Endothelial cell of hepatic sinusoid (primary cell): ENCODE measurements at regions not wholly inside any gene's neighbourhood (a gene's known extent, or its start where the extent isn't known, plus 50 kb on each side); places are given as distances from the start of the nearest gene placed in this dataset.

Source experiments
- in situ Hi-C: cut with HindIII; loops from 2 replicates; pipeline ENCODE4 v1.10.0; 2017; ENCODE audit warnings: low sequenced_read_pairs

DNA sequence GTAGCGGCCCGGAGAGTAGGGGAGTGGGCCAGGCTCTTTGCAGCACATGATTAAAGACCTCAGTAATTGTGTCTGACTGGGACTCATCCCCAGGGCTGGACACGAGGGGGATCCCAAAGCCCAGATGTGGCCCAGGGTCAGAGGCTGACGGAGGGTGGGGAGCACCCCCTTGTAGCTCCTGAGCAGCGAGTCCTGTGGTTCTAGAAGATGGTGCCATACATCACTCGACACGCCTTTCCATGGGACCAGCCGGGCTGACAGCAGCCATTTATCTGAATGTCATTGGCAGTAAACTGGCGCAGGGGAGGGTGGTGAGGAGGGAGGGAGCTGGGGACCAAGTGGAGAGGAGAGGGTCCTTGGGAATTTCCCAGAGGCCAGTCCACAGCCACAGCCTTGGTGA is 65.1 kb upstream of the FAM222A start:
- in situ Hi-C loops = no loop called here

DNA sequence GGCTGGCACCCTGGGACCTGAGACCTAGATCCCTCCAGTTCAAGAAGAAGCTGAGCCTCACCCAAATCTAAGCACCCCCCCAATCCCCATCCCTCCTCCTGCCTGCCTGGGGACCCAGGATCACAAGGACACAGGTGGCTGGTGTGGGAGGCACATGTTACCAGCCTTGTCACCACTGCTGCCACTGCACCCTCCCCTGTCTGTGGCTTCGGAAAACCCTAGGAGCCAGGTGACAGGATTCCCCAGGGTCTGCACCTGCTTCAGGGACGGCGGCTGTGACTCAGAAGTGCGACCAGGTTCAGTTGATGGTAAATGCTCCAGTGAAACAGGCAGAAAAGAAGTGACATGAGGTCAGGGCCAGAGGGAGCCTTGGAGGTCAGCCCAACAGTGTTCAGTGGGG is 62.8 kb upstream of the FAM222A start:
- in situ Hi-C loops = no loop called here

DNA sequence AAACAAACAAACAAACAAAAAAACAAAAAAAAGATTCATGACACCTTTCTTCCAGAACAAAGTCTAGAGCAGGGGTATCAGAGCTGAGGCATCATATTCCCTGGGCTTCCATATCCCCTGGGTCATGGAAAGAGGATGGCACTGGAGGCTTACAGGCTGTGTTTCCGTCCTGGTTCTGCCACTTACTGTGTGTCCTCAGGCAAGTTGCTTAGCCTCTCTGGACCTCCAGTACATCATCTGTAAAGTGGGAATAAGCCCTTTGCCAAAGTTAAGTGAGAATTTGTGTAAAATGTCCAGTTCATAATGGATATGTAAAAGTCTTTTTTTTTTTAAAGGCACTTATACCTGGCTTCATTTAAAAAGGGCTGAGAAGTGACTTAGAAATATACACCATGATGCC is 62.0 kb upstream of the FAM222A start:
- in situ Hi-C loops = no loop called here

DNA sequence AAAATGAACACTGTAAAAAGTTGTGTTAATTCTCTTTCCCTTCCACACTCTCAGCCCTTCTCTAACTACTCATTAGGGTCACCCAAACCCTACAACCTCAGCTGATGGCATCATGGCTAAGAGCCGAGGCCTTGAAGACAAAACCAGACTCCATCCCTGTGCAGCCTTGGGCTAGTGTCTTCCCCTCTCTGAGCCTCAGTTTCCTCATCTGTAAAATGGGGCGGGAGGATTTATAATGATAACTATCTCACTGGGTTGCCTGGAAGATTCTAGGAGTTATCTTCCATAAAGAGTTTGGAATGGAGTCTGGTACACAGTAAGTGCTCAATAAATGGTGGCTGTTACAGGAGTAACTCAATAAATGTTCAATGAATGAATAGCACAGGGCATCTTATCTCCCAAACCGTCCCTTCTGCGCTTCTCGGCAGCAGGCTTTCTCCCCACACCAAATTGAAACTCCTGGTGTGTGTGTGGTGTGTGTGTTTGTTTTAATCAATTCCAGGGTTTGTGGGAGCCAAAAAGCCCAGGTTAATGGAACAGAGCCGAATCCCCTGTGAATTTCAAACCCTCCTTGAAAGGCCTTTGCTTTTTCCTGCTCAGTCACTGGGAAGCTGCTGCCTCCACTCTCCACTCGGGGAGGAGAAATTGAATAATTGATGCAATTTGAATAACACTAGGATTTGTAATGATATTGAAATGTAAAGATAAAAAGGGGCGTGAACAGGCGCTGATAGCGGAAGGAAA is 61.2 kb upstream of the FAM222A start:
- in situ Hi-C loops = no loop called here

DNA sequence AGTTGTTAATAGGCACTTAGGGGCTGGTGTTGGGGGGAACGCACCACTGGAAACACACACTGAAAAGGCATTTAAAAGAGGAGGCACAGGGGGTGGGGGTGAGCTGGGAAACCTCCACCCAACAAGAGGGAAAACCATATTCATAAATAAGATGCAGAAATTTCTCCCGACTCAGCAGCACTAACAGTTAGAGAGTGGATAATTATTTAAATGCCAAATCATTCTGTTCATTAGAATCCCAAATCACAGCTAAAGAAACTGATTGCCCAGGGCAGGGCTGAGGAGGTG is 60.7 kb upstream of the FAM222A start:
- in situ Hi-C loops = no loop called here

DNA sequence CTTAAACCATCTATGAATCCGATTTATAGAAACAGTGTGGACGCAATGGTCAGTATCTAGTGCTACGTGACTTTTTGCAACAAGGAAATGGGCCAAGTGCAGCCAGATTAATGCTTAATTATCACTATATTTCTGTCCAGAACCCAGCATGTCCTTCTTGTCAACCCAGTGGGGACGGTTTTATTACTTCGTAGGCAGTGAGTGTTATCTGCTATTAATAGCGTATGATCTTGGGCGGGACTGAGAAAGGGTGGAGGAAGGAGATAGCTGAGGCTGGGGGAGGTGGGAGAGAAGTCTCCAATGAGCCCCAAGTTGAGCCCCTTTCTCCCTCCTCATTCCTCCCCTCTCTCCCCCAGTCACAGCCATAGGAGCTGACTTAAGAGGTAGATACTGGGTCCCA is 59.7 kb upstream of the FAM222A start:
- in situ Hi-C loops = no loop called here

DNA sequence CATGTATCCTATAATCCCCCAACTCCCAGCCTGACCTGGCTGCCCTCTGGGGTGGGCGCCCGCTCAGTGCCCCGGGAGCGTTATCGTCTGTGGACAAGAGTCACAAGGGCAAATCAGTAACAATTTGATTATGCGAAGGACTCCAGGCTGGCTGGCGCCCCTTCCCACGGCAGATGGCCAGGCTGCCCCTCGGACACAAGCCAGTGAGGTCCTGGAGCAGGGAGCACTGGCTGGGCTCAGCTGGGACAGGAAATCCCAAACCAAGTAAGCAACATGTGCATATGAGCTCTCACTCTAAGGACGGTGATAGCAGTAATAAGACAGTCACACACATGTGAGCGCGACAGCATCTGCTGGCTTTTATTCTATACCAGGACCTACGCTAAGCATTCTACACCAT is 59.3 kb upstream of the FAM222A start:
- in situ Hi-C loops = no loop called here

DNA sequence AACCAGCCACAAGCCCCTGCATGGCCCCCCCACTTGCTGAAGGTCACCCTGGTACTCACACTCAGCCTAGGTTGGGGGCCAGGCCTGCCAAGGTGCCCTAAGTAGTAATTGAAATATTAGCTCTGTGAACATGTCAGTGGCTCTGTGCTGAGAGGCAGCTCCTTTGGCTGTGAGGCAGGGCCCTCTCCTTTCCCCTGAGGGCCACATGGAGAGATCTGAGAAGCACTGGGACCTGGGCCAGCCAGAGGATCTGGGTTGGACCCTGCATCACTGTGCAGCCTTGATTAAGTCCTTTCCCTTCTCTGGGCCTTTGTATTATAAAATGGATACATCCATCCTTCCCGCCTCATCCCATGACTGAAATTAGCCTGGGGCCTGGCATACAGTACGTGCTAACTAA is 58.0 kb upstream of the FAM222A start:
- in situ Hi-C loops = loop anchor here (5.0 kb wide), 2 partner anchors 38 to 57 kb away; partner anchors contain the start of gene FAM222A

DNA sequence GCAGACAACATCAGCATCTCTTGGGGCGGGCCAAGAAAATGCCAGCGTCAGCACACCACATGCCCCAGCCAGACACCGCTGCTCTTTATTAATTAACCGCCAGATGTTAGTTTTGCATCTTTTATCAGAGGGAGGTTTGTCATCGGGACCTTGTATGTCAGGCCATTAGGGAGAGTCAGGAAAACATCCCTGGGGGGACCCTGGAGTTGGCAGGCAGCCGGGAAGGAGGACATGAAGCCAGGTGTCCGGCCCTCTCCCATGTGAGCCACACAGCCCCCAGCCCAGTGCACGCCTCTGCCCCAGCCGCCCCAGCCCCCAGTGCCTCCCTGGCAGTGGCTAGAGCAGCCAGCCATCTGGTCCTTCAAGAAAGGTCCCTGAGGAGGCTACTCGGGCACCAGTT is 56.9 kb upstream of the FAM222A start:
- in situ Hi-C loops = loop anchor here (5.0 kb wide), 2 partner anchors 39 to 56 kb away; partner anchors contain the start of gene FAM222A

DNA sequence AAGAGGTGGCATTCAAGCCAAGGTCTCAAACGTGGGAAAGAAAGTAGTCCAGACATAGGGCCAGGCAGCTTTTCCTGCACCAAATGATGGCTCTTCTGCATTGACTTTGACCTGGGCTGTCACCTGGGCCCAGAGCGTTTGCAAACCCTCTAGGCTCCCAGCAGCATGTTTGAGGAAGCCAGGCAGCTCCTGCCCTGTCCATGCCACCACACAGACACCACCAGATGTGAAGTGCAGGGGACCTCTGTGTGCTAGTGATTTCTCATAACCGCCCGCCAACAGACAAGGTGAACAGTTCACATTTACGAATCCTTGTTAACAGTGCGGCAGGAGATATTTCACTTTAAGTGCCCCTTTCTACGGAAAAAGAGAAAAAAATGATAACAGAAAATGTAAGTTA is 49.8 kb upstream of the FAM222A start:
- in situ Hi-C loops = no loop called here
